ENCODE measurements at regions not wholly inside any gene's neighbourhood (a gene's known extent, or its start where the extent isn't known, plus 50 kb on each side); places are given as distances from the start of the nearest gene placed in this dataset.
"Not testable (repeated sequence)": the region's sequence is repeated elsewhere in the genome, so short reads cannot be mapped to it uniquely, and the experiment has no call there.

GRCh38 chrX:146046011-146046715 lies 228.5 kb downstream of the SLITRK2 start:
- not testable (repeated sequence) for TF ChIP-seq BHLHE40 (IDR thresholded peaks at IDR 0.05; ENCODE audit: low read depth, low read length); MAFK (IDR thresholded peaks at IDR 0.05; ENCODE audit: low read depth, low read length); CTCF (conservative IDR thresholded peaks at IDR 0.05; ENCODE audit: low read depth, low read length); ELK1 (IDR thresholded peaks at IDR 0.05; ENCODE audit: borderline replicate concordance, low read depth, low read length); RCOR1 (IDR thresholded peaks at IDR 0.05; ENCODE audit: insufficient replicate concordance, low read length); USF2 (IDR thresholded peaks at IDR 0.05; ENCODE audit: low read depth, low read length); POLR2A (IDR thresholded peaks at IDR 0.05; ENCODE audit: low read depth, low read length)
